HUES48 (cell line): ENCODE measurements at regions not wholly inside any gene's neighbourhood (a gene's known extent, or its start where the extent isn't known, plus 50 kb on each side); places are given as distances from the start of the nearest gene placed in this dataset.

Source experiments
- H3K27ac ChIP-seq: one replicate; pipeline ENCODE4 v1.7.0; 2013; ENCODE audit warnings: low read depth, low read length, inconsistent platforms
- H3K27me3 ChIP-seq: 2 replicates; pipeline ENCODE4 v1.6.1; 2013; ENCODE audit warnings: mild to moderate bottlenecking, low read length; ENCODE audit not compliant: control insufficient read depth, insufficient read depth
- H3K36me3 ChIP-seq: 2 replicates; pipeline ENCODE4 v1.6.1; 2013; ENCODE audit warnings: low read length; ENCODE audit not compliant: control insufficient read depth, insufficient read depth
- H3K4me1 ChIP-seq: 2 replicates; pipeline ENCODE4 v1.6.1; 2013; ENCODE audit warnings: mild to moderate bottlenecking, low read length; ENCODE audit not compliant: control insufficient read depth, insufficient read depth
- H3K4me3 ChIP-seq: 2 replicates; pipeline ENCODE4 v1.5.1; 2013; ENCODE audit warnings: mild to moderate bottlenecking, low read depth, low read length
- H3K9ac ChIP-seq: 2 replicates; pipeline ENCODE4 v1.6.1; 2013; ENCODE audit warnings: mild to moderate bottlenecking, low read depth, low read length, moderate library complexity
- H3K9me3 ChIP-seq: 2 replicates; pipeline ENCODE4 v1.6.1; 2013; ENCODE audit warnings: low read length; ENCODE audit not compliant: control insufficient read depth, insufficient read depth

DNA sequence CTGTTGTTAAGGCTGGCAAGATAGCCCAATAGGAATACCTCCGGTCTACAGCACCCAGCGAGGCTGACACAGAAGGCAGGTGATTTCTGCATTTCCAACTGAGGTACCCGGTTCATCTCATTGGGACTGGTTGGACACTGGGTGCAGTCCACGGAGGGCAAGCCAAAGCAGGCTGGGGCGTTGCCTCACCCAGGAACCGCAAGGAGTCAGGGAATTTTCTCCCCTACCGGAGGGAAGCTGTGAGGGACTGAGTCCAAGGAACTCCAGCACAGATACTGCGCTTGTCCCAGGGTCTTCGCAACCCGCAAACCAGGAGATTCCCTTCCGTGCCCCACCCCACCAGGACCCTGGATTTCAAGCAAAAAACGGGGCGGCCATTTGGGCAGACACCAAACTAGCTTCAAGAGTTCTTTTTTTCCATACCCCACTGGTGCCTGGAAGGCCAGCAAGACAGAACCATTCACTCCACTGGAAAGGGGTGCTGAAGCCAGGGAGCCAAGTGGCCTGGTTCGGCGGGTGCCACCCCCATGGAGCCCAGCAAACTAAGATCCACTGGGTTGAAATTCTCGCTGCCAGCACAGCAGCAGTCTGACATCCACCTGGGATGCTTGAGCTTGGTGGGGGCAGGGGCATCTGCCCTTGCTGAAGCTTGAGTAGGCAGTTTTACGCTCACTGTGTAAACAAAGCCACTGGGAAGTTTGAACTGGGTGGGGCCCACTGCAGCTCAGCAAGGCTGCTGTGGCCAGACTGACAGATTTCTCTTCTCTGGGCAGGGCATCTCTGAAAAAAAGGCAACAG is 647.2 kb downstream of the BNC2 start:
- no peak overlapping the region for H3K27ac ChIP-seq
- H3K36me3 ChIP-seq, result no peaks in the 10 kb centered on the region
- no peak overlapping the region for H3K4me3 ChIP-seq
- H3K27me3 ChIP-seq, result no peaks in the 10 kb centered on the region
- no peak overlapping the region for H3K9ac ChIP-seq
- H3K4me1 ChIP-seq, result peaks cover 22% of the 10 kb centered on the region
- no peaks in the 10 kb centered on the region for H3K9me3 ChIP-seq

DNA sequence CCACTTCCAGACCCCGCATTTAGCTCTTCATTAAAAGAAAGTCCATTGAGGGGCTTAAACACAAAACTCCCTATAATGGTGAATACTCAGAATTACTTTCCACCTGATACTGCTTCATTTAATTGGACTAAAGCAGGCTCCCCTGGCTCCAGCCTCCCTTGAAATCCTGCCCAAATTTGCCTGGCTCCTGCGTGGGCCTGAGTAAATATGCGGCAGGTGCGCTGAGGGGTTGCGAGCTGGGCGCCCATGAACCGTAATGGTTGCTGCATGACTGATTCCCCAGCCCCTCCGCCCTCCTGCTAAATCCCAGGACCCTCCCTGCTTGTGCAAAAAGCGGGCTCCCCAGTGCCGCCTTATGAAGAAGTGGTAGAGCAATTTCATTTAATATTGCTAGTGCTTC is 639.7 kb downstream of the BNC2 start:
- Histone ChIP-seq H3K9ac (no peak overlapping the region), H3K36me3 (no peaks in the 10 kb centered on the region), H3K27ac (no peak overlapping the region), H3K4me3 (no peak overlapping the region), H3K4me1 (no peaks in the 10 kb centered on the region), H3K9me3 (peaks cover 6% of the 10 kb centered on the region; the same call in 1 of the 2 replicates), H3K27me3 (no peaks in the 10 kb centered on the region)

DNA sequence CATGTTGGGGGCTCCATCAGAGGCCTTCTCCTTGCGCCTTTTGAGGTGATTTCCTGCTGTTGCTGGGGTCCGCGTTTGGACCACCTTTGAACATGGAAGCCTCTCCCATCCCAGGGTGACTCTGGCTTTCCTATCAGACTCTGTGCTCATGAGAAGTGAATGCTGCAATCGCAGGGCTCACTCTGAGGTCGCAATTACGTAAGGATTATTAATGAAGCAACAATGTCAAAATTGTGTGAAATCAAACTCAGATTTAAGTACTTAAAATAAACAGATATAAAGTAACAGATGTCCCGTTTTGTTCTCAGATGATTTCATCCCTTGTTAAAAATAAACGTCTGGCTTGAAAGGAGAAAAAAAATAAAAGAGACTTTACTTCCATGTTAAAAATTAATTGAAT is 634.2 kb downstream of the BNC2 start:
- Histone ChIP-seq H3K9ac (no peak overlapping the region), H3K9me3 (peaks cover 6% of the 10 kb centered on the region; the same call in 1 of the 2 replicates), H3K4me1 (no peaks in the 10 kb centered on the region), H3K4me3 (no peak overlapping the region), H3K36me3 (no peaks in the 10 kb centered on the region), H3K27me3 (no peaks in the 10 kb centered on the region), H3K27ac (no peak overlapping the region)

DNA sequence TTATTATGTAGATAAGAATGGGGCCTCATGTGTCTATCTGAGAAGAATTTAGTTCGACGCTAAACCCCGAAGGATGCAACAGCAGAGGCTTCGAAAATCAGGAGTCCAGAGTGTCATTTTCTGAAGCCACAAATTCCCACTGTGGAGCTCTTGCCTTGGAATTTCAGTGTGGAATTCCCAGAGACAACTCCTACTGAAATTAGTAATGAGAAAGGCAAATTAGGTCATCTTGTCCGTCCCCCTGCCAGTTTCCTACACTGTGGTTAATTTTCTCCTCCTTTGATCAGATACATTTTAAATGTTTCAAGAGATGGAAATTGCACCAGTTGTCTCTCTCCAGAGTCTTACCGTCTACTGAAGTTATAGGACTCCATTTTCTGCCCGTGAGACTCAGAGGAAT is 633.6 kb downstream of the BNC2 start:
- no peak overlapping the region for H3K4me3 ChIP-seq
- no peak overlapping the region for H3K27ac ChIP-seq
- H3K9ac ChIP-seq, result no peak overlapping the region
- H3K9me3 ChIP-seq, result peaks cover 6% of the 10 kb centered on the region; the same call in 1 of the 2 replicates
- no peaks in the 10 kb centered on the region for H3K36me3 ChIP-seq
- no peaks in the 10 kb centered on the region for H3K4me1 ChIP-seq
- H3K27me3 ChIP-seq, result no peaks in the 10 kb centered on the region

DNA sequence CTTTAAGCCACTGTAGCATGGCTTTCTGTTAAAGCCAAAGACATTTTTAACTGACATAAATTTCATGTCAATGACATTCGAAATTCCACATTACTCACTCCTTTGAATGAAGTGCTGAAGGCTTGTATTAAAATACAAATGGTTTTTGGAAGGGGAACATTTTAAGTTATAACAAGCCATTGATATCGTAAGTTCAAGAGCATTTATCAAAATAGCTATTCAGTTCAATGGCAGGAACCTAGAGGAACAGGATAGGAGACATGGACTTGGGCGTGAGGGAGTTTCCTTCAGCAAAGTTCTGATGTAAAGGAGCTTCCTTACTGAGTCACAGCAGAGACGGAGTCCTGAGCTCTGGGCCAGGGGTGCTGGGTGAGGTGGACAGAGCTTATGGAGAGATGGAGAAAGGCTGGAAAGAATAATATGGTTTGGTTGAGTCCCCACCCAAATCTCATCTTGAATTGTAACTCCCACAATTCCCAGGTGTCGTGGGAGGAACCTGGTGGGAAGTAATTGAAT is 631.8 kb downstream of the BNC2 start:
- Histone ChIP-seq H3K27ac (no peak overlapping the region), H3K9me3 (peaks cover 6% of the 10 kb centered on the region; the same call in 1 of the 2 replicates), H3K36me3 (no peaks in the 10 kb centered on the region), H3K9ac (no peak overlapping the region), H3K27me3 (no peaks in the 10 kb centered on the region), H3K4me3 (no peak overlapping the region), H3K4me1 (peaks cover 7% of the 10 kb centered on the region; the same call in 1 of the 2 replicates)

DNA sequence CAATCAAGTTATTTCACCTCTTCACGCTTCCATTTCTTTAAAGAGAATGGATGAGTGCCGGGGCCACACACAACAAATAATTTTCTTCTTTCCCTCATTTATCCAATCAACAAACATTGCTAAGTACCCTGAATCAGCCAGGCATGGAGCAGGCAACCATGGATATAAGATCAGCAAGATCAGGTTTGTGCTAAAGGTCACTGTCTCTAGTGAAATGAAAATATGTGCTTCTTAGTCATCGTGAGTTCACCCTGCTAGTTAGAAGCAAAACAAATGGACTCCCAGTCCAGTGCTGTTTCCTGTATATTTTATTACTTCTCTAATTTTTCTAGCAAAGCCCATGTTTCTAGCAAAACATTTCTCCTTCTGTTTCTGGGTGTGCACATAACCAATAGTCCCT is 629.2 kb downstream of the BNC2 start:
- H3K27me3 ChIP-seq, result no peaks in the 10 kb centered on the region
- no peak overlapping the region for H3K27ac ChIP-seq
- no peaks in the 10 kb centered on the region for H3K36me3 ChIP-seq
- no peak overlapping the region for H3K4me3 ChIP-seq
- H3K4me1 ChIP-seq, result peaks cover 12% of the 10 kb centered on the region; the same call in 1 of the 2 replicates
- no peak overlapping the region for H3K9ac ChIP-seq
- H3K9me3 ChIP-seq, result no peaks in the 10 kb centered on the region

DNA sequence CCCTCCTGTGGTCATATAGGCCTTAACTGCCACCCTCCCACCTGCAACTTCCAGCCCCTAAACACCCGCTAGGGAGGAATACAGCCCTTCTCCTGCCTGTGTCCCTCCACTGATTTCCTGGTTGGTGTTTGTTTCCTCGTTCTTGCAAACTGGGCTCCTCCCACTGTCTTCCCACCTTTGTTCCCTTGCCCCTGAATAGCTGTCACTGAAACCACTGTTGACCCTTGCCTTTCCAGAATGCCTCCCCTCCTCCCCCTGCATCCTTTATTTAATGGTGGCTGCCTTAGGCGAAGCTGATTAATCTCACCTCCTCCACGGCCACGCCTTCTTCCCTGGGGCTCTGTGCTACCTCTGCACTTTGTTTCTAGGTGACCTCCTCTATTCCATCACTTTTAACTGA is 626.7 kb downstream of the BNC2 start:
- no peaks in the 10 kb centered on the region for H3K27me3 ChIP-seq
- peaks cover 12% of the 10 kb centered on the region; the same call in 1 of the 2 replicates for H3K4me1 ChIP-seq
- H3K27ac ChIP-seq, result no peak overlapping the region

DNA sequence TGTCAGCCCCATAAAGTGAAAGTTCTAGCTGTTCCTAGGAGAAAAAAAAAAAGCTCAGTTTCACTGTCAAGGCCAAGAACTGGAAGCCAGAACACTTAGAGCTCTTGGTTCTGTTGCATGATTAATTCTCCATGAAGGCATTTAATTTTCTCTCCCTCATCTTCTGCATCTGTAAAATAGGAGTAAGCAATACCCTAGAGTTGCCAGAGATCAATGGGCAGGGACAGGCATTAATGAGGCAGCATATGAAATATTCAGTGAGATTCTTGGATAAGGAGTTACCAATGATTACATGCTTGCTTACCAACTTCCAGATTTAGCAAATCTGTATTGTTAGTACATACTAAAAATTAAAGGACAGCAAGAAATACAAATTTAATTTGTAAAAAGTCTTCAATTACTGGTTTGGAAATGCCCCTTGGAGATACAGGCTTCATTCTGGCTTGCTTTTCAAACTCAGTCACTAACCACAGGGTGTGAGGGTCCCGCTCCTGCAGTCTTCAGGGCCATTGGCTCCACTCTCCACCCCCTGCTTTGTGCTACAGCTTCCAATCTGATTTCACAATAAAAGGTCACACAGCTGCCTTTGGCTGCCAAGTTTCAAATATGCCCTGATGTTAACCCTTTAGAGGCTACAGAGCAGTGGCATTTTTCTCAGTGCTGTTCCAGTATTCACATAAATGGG is 624.6 kb downstream of the BNC2 start:
- H3K4me3 ChIP-seq, result no peak overlapping the region
- H3K27ac ChIP-seq, result no peak overlapping the region
- H3K9me3 ChIP-seq, result no peaks in the 10 kb centered on the region
- no peaks in the 10 kb centered on the region for H3K36me3 ChIP-seq
- no peaks in the 10 kb centered on the region for H3K27me3 ChIP-seq
- H3K4me1 ChIP-seq, result peaks cover 12% of the 10 kb centered on the region; the same call in 1 of the 2 replicates
- H3K9ac ChIP-seq, result no peak overlapping the region

More for the DNA sequence above, 626.7 kb downstream of the BNC2 start:
- Histone ChIP-seq H3K36me3 (no peaks in the 10 kb centered on the region), H3K9ac (no peak overlapping the region), H3K9me3 (no peaks in the 10 kb centered on the region), H3K4me3 (no peak overlapping the region)

DNA sequence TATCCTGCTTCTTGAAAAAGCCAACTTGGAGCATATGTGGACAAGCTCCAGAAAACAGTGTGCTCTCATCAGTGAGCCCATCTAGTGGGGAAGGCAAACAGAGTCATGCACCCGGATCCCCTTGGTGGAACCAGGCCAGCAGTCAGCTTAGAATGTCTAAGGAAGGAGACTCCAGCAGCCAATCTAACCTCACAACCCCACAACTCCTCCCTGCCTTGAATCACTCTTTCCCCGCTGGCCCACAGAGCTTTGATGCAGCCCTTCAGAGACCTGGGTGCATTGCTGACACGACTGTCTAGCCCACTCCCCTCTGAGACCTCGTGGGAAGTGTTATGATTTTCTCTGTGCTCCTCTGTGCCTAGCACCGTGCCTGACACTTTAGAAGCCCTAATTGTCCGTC is 623.7 kb downstream of the BNC2 start:
- H3K9me3 ChIP-seq, result no peaks in the 10 kb centered on the region
- H3K27me3 ChIP-seq, result no peaks in the 10 kb centered on the region
- no peak overlapping the region for H3K9ac ChIP-seq
- no peak overlapping the region for H3K4me3 ChIP-seq
- H3K36me3 ChIP-seq, result no peaks in the 10 kb centered on the region
- no peak overlapping the region for H3K27ac ChIP-seq
- peaks cover 12% of the 10 kb centered on the region; the same call in 1 of the 2 replicates for H3K4me1 ChIP-seq

DNA sequence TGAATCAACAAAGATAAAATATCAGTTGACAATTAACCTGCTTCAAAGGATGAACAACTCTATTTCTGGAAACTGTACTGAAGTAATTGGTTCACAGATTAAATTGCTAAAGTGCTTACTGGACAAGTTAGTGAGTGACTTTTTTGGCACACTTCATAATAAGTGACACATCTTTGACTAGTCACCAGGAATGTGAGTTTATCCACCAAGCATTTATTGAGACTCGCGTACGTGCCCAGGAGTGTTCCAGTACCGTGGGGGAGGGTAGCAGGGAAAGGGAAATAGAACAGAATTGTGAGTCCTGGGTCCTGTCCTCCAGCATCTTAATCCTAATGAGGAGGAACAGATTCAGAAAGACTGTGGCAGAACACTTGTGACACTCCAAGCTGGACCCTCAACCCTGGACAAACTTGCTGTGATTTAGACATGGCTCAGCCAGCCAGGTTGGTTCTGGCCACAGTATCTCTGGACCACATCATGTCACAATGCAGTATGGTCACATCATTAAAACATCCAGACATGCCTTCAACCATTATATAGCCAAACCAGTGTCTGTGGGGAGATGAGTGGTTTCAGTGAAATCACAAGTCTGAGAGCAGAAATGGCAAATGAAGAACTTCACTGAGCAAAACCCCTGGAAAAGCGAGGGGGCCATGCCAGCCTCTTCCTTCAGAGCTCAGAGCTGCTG is 623.1 kb downstream of the BNC2 start:
- Histone ChIP-seq H3K4me1 (peaks cover 11% of the 10 kb centered on the region; the same call in 1 of the 2 replicates), H3K4me3 (no peak overlapping the region), H3K27ac (no peak overlapping the region), H3K9me3 (no peaks in the 10 kb centered on the region), H3K27me3 (no peaks in the 10 kb centered on the region), H3K36me3 (no peaks in the 10 kb centered on the region), H3K9ac (no peak overlapping the region)
